ENCODE measurements at regions not wholly inside any gene's neighbourhood (a gene's known extent, or its start where the extent isn't known, plus 50 kb on each side); places are given as distances from the start of the nearest gene placed in this dataset.

- Mint-ChIP-seq H3K27ac (no peak overlapping the region), H3K36me3 (peaks cover 4% of the 10 kb centered on the region), H3K4me3 (no peak overlapping the region), H3K27me3 (ENCODE audit: low read depth) (no peaks in the 10 kb centered on the region), H3K9me3 (peaks cover 18% of the 10 kb centered on the region), H3K4me1 (peaks cover 21% of the 10 kb centered on the region)
- DNase-seq (ENCODE audit: low spot score in 2 of 2, unreplicated experiment in 2 of 2) = no peak
- TF ChIP-seq CTCF (IDR thresholded peaks at IDR 0.05; ENCODE audit: unreplicated experiment) = no peak
Measured at GRCh38 chr2:147368306-147368705, 476.5 kb upstream of the ACVR2A start.

GRCh38 chr2:147366279-147366678, 478.6 kb upstream of the ACVR2A start:
- Mint-ChIP-seq H3K27ac (no peak overlapping the region), H3K9me3 (peaks cover 18% of the 10 kb centered on the region), H3K36me3 (peaks cover 4% of the 10 kb centered on the region), H3K4me1 (peaks cover 21% of the 10 kb centered on the region), H3K27me3 (ENCODE audit: low read depth) (no peaks in the 10 kb centered on the region), H3K4me3 (no peak overlapping the region)
- no peak for TF ChIP-seq CTCF (IDR thresholded peaks at IDR 0.05; ENCODE audit: unreplicated experiment)
- no peak for DNase-seq (ENCODE audit: low spot score in 2 of 2, unreplicated experiment in 2 of 2)

- DNase-seq (ENCODE audit: low spot score in 2 of 2, unreplicated experiment in 2 of 2) = no peak
- no peak overlapping the region for H3K4me3 Mint-ChIP-seq
- H3K4me1 Mint-ChIP-seq = peaks cover 21% of the 10 kb centered on the region
- peaks cover 14% of the 10 kb centered on the region for H3K9me3 Mint-ChIP-seq
- peaks cover 4% of the 10 kb centered on the region for H3K36me3 Mint-ChIP-seq
- no peaks in the 10 kb centered on the region for H3K27me3 Mint-ChIP-seq (ENCODE audit: low read depth)
- no peak overlapping the region for H3K27ac Mint-ChIP-seq
- TF ChIP-seq CTCF (IDR thresholded peaks at IDR 0.05; ENCODE audit: unreplicated experiment) = no peak
Measured at GRCh38 chr2:147365622-147366021, 479.2 kb upstream of the ACVR2A start.

- peaks cover 8% of the 10 kb centered on the region for H3K9me3 Mint-ChIP-seq
- no peak overlapping the region for H3K27ac Mint-ChIP-seq
- H3K36me3 Mint-ChIP-seq = no peaks in the 10 kb centered on the region
- DNase-seq (ENCODE audit: low spot score in 2 of 2, unreplicated experiment in 2 of 2) = no peak
- H3K4me1 Mint-ChIP-seq = peaks cover 21% of the 10 kb centered on the region
- no peaks in the 10 kb centered on the region for H3K27me3 Mint-ChIP-seq (ENCODE audit: low read depth)
- TF ChIP-seq CTCF (IDR thresholded peaks at IDR 0.05; ENCODE audit: unreplicated experiment) = no peak
- H3K4me3 Mint-ChIP-seq = no peak overlapping the region
Measured at GRCh38 chr2:147364597-147364996, 480.2 kb upstream of the ACVR2A start.

- H3K9me3 Mint-ChIP-seq = peaks cover under 1% of the 10 kb centered on the region
- no peak overlapping the region for H3K4me3 Mint-ChIP-seq
- H3K27ac Mint-ChIP-seq = no peak overlapping the region
- H3K27me3 Mint-ChIP-seq (ENCODE audit: low read depth) = no peaks in the 10 kb centered on the region
- peaks cover 21% of the 10 kb centered on the region for H3K4me1 Mint-ChIP-seq
- DNase-seq (ENCODE audit: low spot score in 2 of 2, unreplicated experiment in 2 of 2) = no peak
- no peak for TF ChIP-seq CTCF (IDR thresholded peaks at IDR 0.05; ENCODE audit: unreplicated experiment)
- H3K36me3 Mint-ChIP-seq = no peaks in the 10 kb centered on the region
Measured at GRCh38 chr2:147363181-147363580, 481.6 kb upstream of the ACVR2A start.

GRCh38 chr2:147358375-147358774, 486.5 kb upstream of the ACVR2A start:
- no peak for TF ChIP-seq CTCF (IDR thresholded peaks at IDR 0.05; ENCODE audit: unreplicated experiment)
- Mint-ChIP-seq H3K4me3 (no peak overlapping the region), H3K27ac (no peak overlapping the region), H3K4me1 (peaks cover 7% of the 10 kb centered on the region), H3K27me3 (ENCODE audit: low read depth) (no peaks in the 10 kb centered on the region), H3K9me3 (no peaks in the 10 kb centered on the region), H3K36me3 (no peaks in the 10 kb centered on the region)
- DNase-seq (ENCODE audit: low spot score in 2 of 2, unreplicated experiment in 2 of 2) = no peak

Measured in mesothelial cell of epicardium (in vitro differentiated cells).